ENCODE measurements at regions not wholly inside any gene's neighbourhood (a gene's known extent, or its start where the extent isn't known, plus 50 kb on each side); places are given as distances from the start of the nearest gene placed in this dataset.

DNA sequence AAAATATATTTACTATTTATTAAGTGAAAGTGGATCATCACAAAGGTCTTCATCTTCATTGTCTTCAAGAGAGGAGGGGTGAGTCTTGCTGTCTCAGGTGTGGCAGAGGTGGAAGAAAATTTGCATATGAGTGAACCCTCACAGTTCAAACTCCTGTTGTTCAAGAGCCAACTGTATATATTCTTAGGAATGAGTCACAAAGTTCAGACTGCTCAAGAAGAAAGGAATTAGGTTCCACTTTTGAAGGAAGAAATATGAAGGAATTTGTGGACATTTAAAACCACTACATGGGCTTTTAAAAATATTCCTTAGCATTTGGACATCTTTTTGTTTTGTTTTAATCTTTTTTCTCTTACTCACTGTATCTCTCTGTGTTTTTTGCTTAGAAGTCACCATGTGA lies 212.6 kb downstream of the INSIG2 start:
- BruUV-seq (replicated peaks), result no TSS peak
- H3K36me3 Mint-ChIP-seq (ENCODE audit: insufficient read depth, unreplicated experiment), result no peaks in the 10 kb centered on the region
- H3K4me3 Mint-ChIP-seq (ENCODE audit: unreplicated experiment), result no peak overlapping the region
- TF ChIP-seq, protein P1, sequence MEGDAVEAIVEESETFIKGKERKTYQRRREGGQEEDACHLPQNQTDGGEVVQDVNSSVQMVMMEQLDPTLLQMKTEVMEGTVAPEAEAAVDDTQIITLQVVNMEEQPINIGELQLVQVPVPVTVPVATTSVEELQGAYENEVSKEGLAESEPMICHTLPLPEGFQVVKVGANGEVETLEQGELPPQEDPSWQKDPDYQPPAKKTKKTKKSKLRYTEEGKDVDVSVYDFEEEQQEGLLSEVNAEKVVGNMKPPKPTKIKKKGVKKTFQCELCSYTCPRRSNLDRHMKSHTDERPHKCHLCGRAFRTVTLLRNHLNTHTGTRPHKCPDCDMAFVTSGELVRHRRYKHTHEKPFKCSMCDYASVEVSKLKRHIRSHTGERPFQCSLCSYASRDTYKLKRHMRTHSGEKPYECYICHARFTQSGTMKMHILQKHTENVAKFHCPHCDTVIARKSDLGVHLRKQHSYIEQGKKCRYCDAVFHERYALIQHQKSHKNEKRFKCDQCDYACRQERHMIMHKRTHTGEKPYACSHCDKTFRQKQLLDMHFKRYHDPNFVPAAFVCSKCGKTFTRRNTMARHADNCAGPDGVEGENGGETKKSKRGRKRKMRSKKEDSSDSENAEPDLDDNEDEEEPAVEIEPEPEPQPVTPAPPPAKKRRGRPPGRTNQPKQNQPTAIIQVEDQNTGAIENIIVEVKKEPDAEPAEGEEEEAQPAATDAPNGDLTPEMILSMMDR (IDR thresholded peaks at IDR 0.05; ENCODE audit: insufficient read depth in 1 of 2, low read depth in 1 of 2, low read length in 1 of 2, severe bottlenecking in 1 of 2, unreplicated experiment in 1 of 2), result no peak
- Histone ChIP-seq H3K4me1 (no peaks in the 10 kb centered on the region), H3K9me3 (no peaks in the 10 kb centered on the region; the same call in 1 of the 2 replicates), H3K4me3 (ENCODE audit: low read depth, low read length) (no peak overlapping the region), H3K36me3 (ENCODE audit: control insufficient read depth, insufficient read depth, low read length) (no peaks in the 10 kb centered on the region), H3K27me3 (replicated peaks; ENCODE audit: control insufficient read depth, insufficient read depth, low read length) (no peaks in the 10 kb centered on the region)
- intact Hi-C loops (cut with micrococcal nuclease; ENCODE audit: unreplicated experiment), result no loop called here
- POLR2A ChIA-PET, result no interaction called here
- no peak overlapping the region for H3K27ac Mint-ChIP-seq (ENCODE audit: unreplicated experiment)
- CTCF ChIA-PET, result no interaction called here
- DNase-seq, result no peak
- no peaks in the 10 kb centered on the region for H3K4me1 Mint-ChIP-seq (ENCODE audit: low read depth, unreplicated experiment)
- peaks cover 4% of the 10 kb centered on the region for H3K27me3 Mint-ChIP-seq (ENCODE audit: insufficient read depth, unreplicated experiment)
- peaks cover 16% of the 10 kb centered on the region for H3K9me3 Mint-ChIP-seq (ENCODE audit: unreplicated experiment)

DNA sequence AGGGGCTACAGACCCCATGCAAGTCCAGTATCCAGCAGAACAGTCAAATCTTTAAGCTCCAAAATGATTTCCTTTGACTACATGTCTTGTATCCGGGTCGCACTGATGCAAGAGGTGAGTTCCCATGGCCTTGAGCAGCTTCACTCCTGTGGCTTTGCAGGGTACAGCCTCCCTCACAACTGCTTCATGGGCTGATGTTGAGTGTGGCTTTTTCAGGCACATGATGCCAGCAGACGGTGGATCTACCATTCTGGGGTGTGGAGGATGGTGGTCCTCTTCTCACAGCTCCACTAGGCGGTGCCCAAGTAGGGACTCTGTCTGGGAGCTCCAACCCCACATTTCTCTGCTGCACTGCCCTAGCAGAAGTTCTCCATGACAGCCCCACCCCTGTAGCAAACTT lies 208.4 kb downstream of the INSIG2 start:
- TF ChIP-seq, protein P1 (IDR thresholded peaks at IDR 0.05; ENCODE audit: insufficient read depth in 1 of 2, low read depth in 1 of 2, low read length in 1 of 2, severe bottlenecking in 1 of 2, unreplicated experiment in 1 of 2), result no peak
- peaks cover 20% of the 10 kb centered on the region for H3K9me3 Mint-ChIP-seq (ENCODE audit: unreplicated experiment)
- Histone ChIP-seq H3K4me1 (no peaks in the 10 kb centered on the region), H3K9me3 (no peaks in the 10 kb centered on the region; the same call in 1 of the 2 replicates), H3K36me3 (ENCODE audit: control insufficient read depth, insufficient read depth, low read length) (no peaks in the 10 kb centered on the region), H3K27me3 (replicated peaks; ENCODE audit: control insufficient read depth, insufficient read depth, low read length) (no peaks in the 10 kb centered on the region), H3K4me3 (ENCODE audit: low read depth, low read length) (no peak overlapping the region)
- intact Hi-C loops (cut with micrococcal nuclease; ENCODE audit: unreplicated experiment), result no loop called here
- no peak for DNase-seq
- H3K4me3 Mint-ChIP-seq (ENCODE audit: unreplicated experiment), result no peak overlapping the region
- POLR2A ChIA-PET, result no interaction called here
- H3K27me3 Mint-ChIP-seq (ENCODE audit: insufficient read depth, unreplicated experiment), result peaks cover 4% of the 10 kb centered on the region
- no peak overlapping the region for H3K27ac Mint-ChIP-seq (ENCODE audit: unreplicated experiment)
- no TSS peak for BruUV-seq (replicated peaks)
- no peaks in the 10 kb centered on the region for H3K36me3 Mint-ChIP-seq (ENCODE audit: insufficient read depth, unreplicated experiment)
- H3K4me1 Mint-ChIP-seq (ENCODE audit: low read depth, unreplicated experiment), result no peaks in the 10 kb centered on the region
- CTCF ChIA-PET, result no interaction called here

DNA sequence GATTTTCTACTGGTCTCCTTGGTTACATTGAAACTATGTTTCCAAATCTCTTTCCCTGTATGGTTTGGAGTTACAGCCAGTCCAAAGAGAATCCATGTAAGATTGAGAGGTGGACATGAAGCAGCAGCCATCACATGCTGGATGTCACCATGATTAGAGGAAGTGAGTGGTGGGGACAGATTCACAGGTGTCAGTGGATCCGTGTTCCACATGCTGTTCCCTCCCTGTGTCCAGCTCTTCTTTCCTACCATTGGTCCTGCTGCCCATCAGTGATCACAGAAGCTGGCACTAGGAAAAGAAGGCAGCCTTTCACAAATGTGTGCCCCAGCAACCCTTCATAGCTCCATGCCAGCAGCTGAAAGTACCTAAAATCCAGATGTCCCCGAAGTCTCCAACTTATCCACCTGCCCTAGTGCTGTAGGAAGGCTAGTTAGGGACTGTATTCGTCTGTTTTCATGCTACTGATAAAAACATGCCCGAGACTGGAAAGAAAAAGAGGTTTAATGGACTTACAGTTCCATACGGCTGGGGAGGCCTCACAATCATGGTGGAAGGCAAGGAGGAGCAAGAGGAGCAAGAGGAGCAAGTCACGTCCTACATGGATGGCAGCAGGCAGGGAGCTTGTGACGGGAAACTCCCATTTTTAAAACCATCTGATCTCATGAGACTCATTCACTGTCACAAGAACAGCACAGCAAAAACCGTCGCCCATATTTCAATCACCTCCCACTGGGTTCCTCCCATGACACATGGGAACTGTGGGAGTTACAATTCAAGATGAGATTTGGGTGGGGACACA lies 207.5 kb downstream of the INSIG2 start:
- CTCF ChIA-PET, result no interaction called here
- Histone ChIP-seq H3K36me3 (ENCODE audit: control insufficient read depth, insufficient read depth, low read length) (no peaks in the 10 kb centered on the region), H3K27me3 (replicated peaks; ENCODE audit: control insufficient read depth, insufficient read depth, low read length) (no peaks in the 10 kb centered on the region), H3K4me1 (no peaks in the 10 kb centered on the region), H3K9me3 (no peaks in the 10 kb centered on the region; the same call in 1 of the 2 replicates), H3K4me3 (ENCODE audit: low read depth, low read length) (no peak overlapping the region)
- Mint-ChIP-seq H3K4me3 (ENCODE audit: unreplicated experiment) (no peak overlapping the region), H3K27ac (ENCODE audit: unreplicated experiment) (no peak overlapping the region), H3K27me3 (ENCODE audit: insufficient read depth, unreplicated experiment) (peaks cover 6% of the 10 kb centered on the region), H3K36me3 (ENCODE audit: insufficient read depth, unreplicated experiment) (no peaks in the 10 kb centered on the region), H3K4me1 (ENCODE audit: low read depth, unreplicated experiment) (no peaks in the 10 kb centered on the region), H3K9me3 (ENCODE audit: unreplicated experiment) (peaks cover 20% of the 10 kb centered on the region)
- TF ChIP-seq, protein P1 (IDR thresholded peaks at IDR 0.05; ENCODE audit: insufficient read depth in 1 of 2, low read depth in 1 of 2, low read length in 1 of 2, severe bottlenecking in 1 of 2, unreplicated experiment in 1 of 2), result no peak
- intact Hi-C loops (cut with micrococcal nuclease; ENCODE audit: unreplicated experiment), result no loop called here
- BruUV-seq (replicated peaks), result no TSS peak
- no peak for DNase-seq
- POLR2A ChIA-PET, result no interaction called here

Data from Caco-2 (cell line).